ENCODE measurements at regions not wholly inside any gene's neighbourhood (a gene's known extent, or its start where the extent isn't known, plus 50 kb on each side); places are given as distances from the start of the nearest gene placed in this dataset.

DNA sequence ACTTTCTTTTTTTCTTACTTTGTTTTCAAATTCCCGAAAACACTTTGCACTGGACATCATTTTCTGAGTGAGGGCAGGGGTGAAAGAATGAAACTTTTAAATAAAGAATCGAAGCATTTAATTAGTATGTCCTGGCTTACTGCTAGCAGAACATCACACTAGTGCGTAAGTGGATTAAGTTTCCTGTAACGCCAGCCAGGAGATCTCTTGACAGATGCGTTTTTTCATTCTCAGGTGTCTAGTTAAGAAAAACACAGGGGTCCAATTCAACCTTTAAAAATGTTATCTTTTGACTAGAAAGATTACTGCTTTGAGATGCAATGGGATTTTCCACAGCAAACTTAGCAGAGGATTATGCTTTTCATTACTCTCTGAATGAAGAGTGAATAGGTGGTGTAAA is 858.8 kb upstream of the EPHA7 start:
- no peak for TF ChIP-seq EZH2 (IDR thresholded peaks at IDR 0.05; ENCODE audit: borderline replicate concordance, insufficient read depth, low read length, poor library complexity, severe bottlenecking)
- TF ChIP-seq, protein P1, sequence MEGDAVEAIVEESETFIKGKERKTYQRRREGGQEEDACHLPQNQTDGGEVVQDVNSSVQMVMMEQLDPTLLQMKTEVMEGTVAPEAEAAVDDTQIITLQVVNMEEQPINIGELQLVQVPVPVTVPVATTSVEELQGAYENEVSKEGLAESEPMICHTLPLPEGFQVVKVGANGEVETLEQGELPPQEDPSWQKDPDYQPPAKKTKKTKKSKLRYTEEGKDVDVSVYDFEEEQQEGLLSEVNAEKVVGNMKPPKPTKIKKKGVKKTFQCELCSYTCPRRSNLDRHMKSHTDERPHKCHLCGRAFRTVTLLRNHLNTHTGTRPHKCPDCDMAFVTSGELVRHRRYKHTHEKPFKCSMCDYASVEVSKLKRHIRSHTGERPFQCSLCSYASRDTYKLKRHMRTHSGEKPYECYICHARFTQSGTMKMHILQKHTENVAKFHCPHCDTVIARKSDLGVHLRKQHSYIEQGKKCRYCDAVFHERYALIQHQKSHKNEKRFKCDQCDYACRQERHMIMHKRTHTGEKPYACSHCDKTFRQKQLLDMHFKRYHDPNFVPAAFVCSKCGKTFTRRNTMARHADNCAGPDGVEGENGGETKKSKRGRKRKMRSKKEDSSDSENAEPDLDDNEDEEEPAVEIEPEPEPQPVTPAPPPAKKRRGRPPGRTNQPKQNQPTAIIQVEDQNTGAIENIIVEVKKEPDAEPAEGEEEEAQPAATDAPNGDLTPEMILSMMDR (IDR thresholded peaks at IDR 0.05; ENCODE audit: poor library complexity, severe bottlenecking) = no peak

Data from neural cell (in vitro differentiated cells).